GM12878 (cell line): ENCODE measurements at regions not wholly inside any gene's neighbourhood (a gene's known extent, or its start where the extent isn't known, plus 50 kb on each side); places are given as distances from the start of the nearest gene placed in this dataset.

Experiments
- ATAC-seq: fragments of 200-7000 bp; cut with Tn5 transposase; 3 replicates; pipeline ENCODE4 v1.9.1; 2020; ENCODE audit warnings: mild to moderate bottlenecking, moderate library complexity
- BruUV-seq: library from RNA; stranded (reverse); fragments of 400-500 nt; replicated peaks from 2 replicates; lab custom pipeline; 2021; lab: Mats Ljungman, UMichigan
- CTCF ChIA-PET: fragments of 300-600 bp; sonication (Branson Sonifier 250); formaldehyde crosslinking; extraction: SDS; loops from one replicate; lab custom pipeline; 2021; ENCODE audit warnings: inconsistent platforms; lab: Yijun Ruan, JAX
- POLR2A ChIA-PET: fragments of 350-600 bp; formaldehyde crosslinking; extraction: SDS; loops from one replicate; lab custom pipeline; 2021; ENCODE audit warnings: inconsistent platforms; lab: Charles Lee
- RAD21 ChIA-PET: fragments of 300-600 bp; sonication (Branson Sonifier 250); formaldehyde crosslinking; loops from one replicate; lab custom pipeline; 2023; ENCODE audit warnings: antibody characterized with exemption; ENCODE audit not compliant: unreplicated experiment; lab: Charles Lee
- SMC1A ChIA-PET: fragments of 300-600 bp; sonication (Branson Sonifier 250); formaldehyde crosslinking; loops from one replicate; lab custom pipeline; 2023; ENCODE audit not compliant: unreplicated experiment, uncharacterized antibody; lab: Charles Lee
- DNase-seq: peaks from one replicate; pipeline ENCODE4 v3.0.0-alpha.2; 2011; ENCODE audit warnings: low read depth, low spot score
- FAIRE-seq: peaks from 3 replicates; lab custom pipeline; 2011; peaks lifted over from hg19 to GRCh38; lab: Jason Lieb, UNC
- H2AFZ ChIP-seq: 2 replicates; pipeline ENCODE4 v1.6.0; 2011; ENCODE audit warnings: low read depth, low read length, control low read depth; ENCODE audit not compliant: control insufficient read depth
- H3K27ac ChIP-seq: 2 replicates; pipeline ENCODE4 v1.5.1; 2011; ENCODE audit warnings: control low read depth; ENCODE audit not compliant: control insufficient read depth, insufficient read depth
- H3K27me3 ChIP-seq, 2 experiments: replicated peaks in 1 of 2; 2 replicates each; pipeline versions ENCODE4 v1.6.0 to v1.6.1; 2011; ENCODE audit warnings: low read length in 1 of 2; ENCODE audit not compliant: control insufficient read depth in 2 of 2, insufficient read depth in 2 of 2
- H3K36me3 ChIP-seq, 2 experiments: 2 replicates each; pipeline ENCODE4 v1.5.1; 2011; ENCODE audit warnings: low read length in 1 of 2; ENCODE audit not compliant: control insufficient read depth in 2 of 2, insufficient read depth in 2 of 2
- H3K4me1 ChIP-seq: 2 replicates; pipeline ENCODE4 v1.6.1; 2011; ENCODE audit warnings: mild to moderate bottlenecking, low read length, moderate library complexity, mixed read lengths; ENCODE audit not compliant: control insufficient read depth, insufficient read depth
- H3K4me2 ChIP-seq: 2 replicates; pipeline ENCODE4 v1.6.0; 2011; ENCODE audit warnings: control low read depth; ENCODE audit not compliant: control insufficient read depth, insufficient read depth
- H3K4me3 ChIP-seq: fragments of 200-600 bp; sonication (generic); 2 replicates; pipeline ENCODE4 v1.5.1; 2016
- H3K79me2 ChIP-seq: 2 replicates; pipeline ENCODE4 v1.6.0; 2011; ENCODE audit warnings: low read length; ENCODE audit not compliant: control insufficient read depth, insufficient read depth
- H3K9ac ChIP-seq: 2 replicates; pipeline ENCODE4 v1.8.0; 2011; ENCODE audit warnings: low read length, control low read depth, mixed read lengths; ENCODE audit not compliant: control insufficient read depth, insufficient read depth
- H3K9me3 ChIP-seq: replicated peaks from 3 replicates; pipeline ENCODE4 v1.5.1; 2011; ENCODE audit warnings: mild to moderate bottlenecking, low read length; ENCODE audit not compliant: control insufficient read depth, insufficient read depth
- H4K20me1 ChIP-seq: 2 replicates; pipeline ENCODE4 v1.6.0; 2011; ENCODE audit not compliant: control insufficient read depth, insufficient read depth
- BACH1 ChIP-seq: fragments of 450-650 bp; IDR thresholded peaks from 2 replicates; pipeline ENCODE4 v1.6.1; 2017; ENCODE audit warnings: mild to moderate bottlenecking, borderline replicate concordance
- BRCA1 ChIP-seq: IDR thresholded peaks from 2 replicates; pipeline ENCODE4 v1.6.1; 2011; ENCODE audit warnings: low read depth, low read length, improper control_type of control experiment
- GATAD2B ChIP-seq: fragments of 450-650 bp; conservative IDR thresholded peaks from 2 replicates; pipeline ENCODE4 v1.6.1; 2017; ENCODE audit warnings: low read depth, mild to moderate bottlenecking, moderate library complexity
- MXI1 ChIP-seq: fragments of 150-350 bp; IDR thresholded peaks from 2 replicates; pipeline ENCODE4 v1.6.1; 2011; ENCODE audit warnings: low read depth, mild to moderate bottlenecking, inconsistent platforms, low read length, improper control_type of control experiment
- NFYA ChIP-seq: IDR thresholded peaks from 2 replicates; pipeline ENCODE4 v1.6.1; 2011; ENCODE audit warnings: low read depth, mild to moderate bottlenecking, low read length, improper control_type of control experiment, borderline replicate concordance
- PAX8 ChIP-seq: fragments of 450-650 bp; IDR thresholded peaks from 2 replicates; pipeline ENCODE4 v1.6.1; 2017; ENCODE audit warnings: mild to moderate bottlenecking, moderate library complexity
- RAD21 ChIP-seq: IDR thresholded peaks from 2 replicates; pipeline ENCODE4 v1.6.1; 2011; ENCODE audit warnings: mild to moderate bottlenecking, low read depth, low read length, moderate library complexity; ENCODE audit not compliant: insufficient read depth
- SMAD5 ChIP-seq: IDR thresholded peaks from 2 replicates; pipeline ENCODE4 v1.6.1; 2016; ENCODE audit warnings: antibody characterized with exemption, low read depth
- SP1 ChIP-seq: IDR thresholded peaks from one replicate; pipeline ENCODE4 v1.6.1; 2011; ENCODE audit warnings: low read depth, low read length
- ZNF384 ChIP-seq: IDR thresholded peaks from 2 replicates; pipeline ENCODE4 v1.6.1; 2012; ENCODE audit warnings: low read depth, mild to moderate bottlenecking, low read length, improper control_type of control experiment, borderline replicate concordance
- WGBS: methylation state at CpG from one replicate; pipeline ENCODE4 v1.1.6; 2016; ENCODE audit warnings: low lambda C conversion rate; ENCODE audit not compliant: insufficient replicate concordance, insufficient coverage; ENCODE audit errors: missing lambda C conversion rate; 5-methylcytosine and 5-hydroxymethylcytosine counted together
- in situ Hi-C: fragments of 300-500 bp; cut with MboI; formaldehyde crosslinking; loops from 9 replicates; pipeline ENCODE4 v1.14.3; 2018; ENCODE audit warnings: mixed read lengths
- intact Hi-C: fragments of 100-400 bp; cut with micrococcal nuclease; formaldehyde crosslinking; loops from one replicate; pipeline ENCODE4 v1.14.2; 2022; ENCODE audit not compliant: unreplicated experiment
- TF ChIP-seq, protein P1 (sequence below): IDR thresholded peaks from 2 replicates; pipeline ENCODE4 v1.6.1; 2012; ENCODE audit warnings: low read length, inconsistent platforms
- TF ChIP-seq, protein P2 (sequence below): IDR thresholded peaks from 2 replicates; pipeline ENCODE4 v1.6.1; 2012; ENCODE audit warnings: improper control_type of control experiment, low read depth, low read length; ENCODE audit not compliant: insufficient replicate concordance
- TF ChIP-seq, protein P3 (sequence below): fragments of 450-650 bp; IDR thresholded peaks from 2 replicates; pipeline ENCODE4 v1.6.1; 2017; ENCODE audit warnings: borderline replicate concordance
- TF ChIP-seq, protein P4 (sequence below): fragments of 450-650 bp; IDR thresholded peaks from 2 replicates; pipeline ENCODE4 v1.6.1; 2017; ENCODE audit warnings: mild to moderate bottlenecking

DNA sequence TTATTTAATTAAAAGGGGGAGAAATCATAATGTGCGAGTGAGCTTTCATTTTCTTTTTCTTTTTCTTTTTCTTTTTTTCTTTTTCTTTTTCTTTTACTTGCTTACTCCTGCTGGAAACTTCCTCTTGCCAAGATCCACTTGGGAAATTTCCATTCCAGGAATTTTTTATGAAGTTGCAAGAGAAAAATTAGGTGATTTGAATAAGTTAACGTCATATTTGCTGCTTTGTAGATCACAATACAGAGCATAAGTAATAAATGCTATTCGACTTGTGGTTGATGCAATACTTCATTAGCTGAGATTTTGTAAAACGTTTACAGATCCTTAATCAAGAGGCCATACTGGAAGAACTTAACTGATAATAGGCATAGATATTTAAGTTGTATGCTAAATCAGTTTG lies 354.7 kb upstream of the SMIM21 start (continued):
- TF ChIP-seq, protein P1, sequence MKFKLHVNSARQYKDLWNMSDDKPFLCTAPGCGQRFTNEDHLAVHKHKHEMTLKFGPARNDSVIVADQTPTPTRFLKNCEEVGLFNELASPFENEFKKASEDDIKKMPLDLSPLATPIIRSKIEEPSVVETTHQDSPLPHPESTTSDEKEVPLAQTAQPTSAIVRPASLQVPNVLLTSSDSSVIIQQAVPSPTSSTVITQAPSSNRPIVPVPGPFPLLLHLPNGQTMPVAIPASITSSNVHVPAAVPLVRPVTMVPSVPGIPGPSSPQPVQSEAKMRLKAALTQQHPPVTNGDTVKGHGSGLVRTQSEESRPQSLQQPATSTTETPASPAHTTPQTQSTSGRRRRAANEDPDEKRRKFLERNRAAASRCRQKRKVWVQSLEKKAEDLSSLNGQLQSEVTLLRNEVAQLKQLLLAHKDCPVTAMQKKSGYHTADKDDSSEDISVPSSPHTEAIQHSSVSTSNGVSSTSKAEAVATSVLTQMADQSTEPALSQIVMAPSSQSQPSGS = no peak

DNA sequence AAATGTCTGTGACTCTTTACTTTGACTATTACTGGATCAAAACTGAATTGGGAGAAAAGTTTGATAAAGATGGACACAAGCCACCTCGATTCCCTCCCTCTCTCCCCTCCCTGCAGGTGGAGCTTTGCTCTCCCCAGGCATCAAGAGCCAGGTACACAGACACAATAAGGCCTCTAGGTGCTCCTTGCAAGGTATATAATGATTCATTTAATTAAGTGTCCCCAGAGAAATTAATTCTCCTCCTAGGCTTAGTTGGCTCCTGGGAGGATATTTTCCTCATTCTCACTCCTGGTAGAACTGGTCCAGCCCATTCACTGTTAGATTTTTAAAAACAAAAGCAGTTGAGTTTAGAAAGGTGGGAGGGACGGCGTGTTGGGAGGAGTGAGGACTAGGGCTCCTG lies 352.4 kb upstream of the SMIM21 start:
- POLR2A ChIA-PET = no interaction called here
- H2AFZ ChIP-seq = no peak overlapping the region
- H3K4me1 ChIP-seq = no peaks in the 10 kb centered on the region
- WGBS = 2% methylated on average over 3 of the region's 3 CpGs
- FAIRE-seq (no peak), ATAC-seq (no peak), DNase-seq (no peak)
- H3K27me3 ChIP-seq = no peaks in the 10 kb centered on the region; a peak in 1 of 4 replicates
- no peak overlapping the region for H3K27ac ChIP-seq
- no peak overlapping the region for H3K9ac ChIP-seq
- H3K79me2 ChIP-seq = no peaks in the 10 kb centered on the region
- H3K36me3 ChIP-seq = no peaks in the 10 kb centered on the region
- in situ Hi-C loops = no loop called here
- CTCF ChIA-PET = no interaction called here
- BruUV-seq = no TSS peak
- H4K20me1 ChIP-seq = no peaks in the 10 kb centered on the region
- H3K4me2 ChIP-seq = no peak overlapping the region
- H3K4me3 ChIP-seq = no peak overlapping the region
- SMC1A ChIA-PET = no interaction called here
- RAD21 ChIA-PET = interaction anchor here (0.6 kb wide), 1 partner anchor 197 kb away, joined by 3 read pairs; no protein-coding TSS in a partner anchor
- intact Hi-C loops = no loop called here
- no peaks in the 10 kb centered on the region for H3K9me3 ChIP-seq
- TF ChIP-seq PAX8 (no peak), SP1 (no peak), GATAD2B (no peak), SMAD5 (no peak), RAD21 (no peak), NFYA (no peak), ZNF384 (no peak), BACH1 (no peak), MXI1 (no peak), BRCA1 (no peak)
- TF ChIP-seq, protein P2, sequence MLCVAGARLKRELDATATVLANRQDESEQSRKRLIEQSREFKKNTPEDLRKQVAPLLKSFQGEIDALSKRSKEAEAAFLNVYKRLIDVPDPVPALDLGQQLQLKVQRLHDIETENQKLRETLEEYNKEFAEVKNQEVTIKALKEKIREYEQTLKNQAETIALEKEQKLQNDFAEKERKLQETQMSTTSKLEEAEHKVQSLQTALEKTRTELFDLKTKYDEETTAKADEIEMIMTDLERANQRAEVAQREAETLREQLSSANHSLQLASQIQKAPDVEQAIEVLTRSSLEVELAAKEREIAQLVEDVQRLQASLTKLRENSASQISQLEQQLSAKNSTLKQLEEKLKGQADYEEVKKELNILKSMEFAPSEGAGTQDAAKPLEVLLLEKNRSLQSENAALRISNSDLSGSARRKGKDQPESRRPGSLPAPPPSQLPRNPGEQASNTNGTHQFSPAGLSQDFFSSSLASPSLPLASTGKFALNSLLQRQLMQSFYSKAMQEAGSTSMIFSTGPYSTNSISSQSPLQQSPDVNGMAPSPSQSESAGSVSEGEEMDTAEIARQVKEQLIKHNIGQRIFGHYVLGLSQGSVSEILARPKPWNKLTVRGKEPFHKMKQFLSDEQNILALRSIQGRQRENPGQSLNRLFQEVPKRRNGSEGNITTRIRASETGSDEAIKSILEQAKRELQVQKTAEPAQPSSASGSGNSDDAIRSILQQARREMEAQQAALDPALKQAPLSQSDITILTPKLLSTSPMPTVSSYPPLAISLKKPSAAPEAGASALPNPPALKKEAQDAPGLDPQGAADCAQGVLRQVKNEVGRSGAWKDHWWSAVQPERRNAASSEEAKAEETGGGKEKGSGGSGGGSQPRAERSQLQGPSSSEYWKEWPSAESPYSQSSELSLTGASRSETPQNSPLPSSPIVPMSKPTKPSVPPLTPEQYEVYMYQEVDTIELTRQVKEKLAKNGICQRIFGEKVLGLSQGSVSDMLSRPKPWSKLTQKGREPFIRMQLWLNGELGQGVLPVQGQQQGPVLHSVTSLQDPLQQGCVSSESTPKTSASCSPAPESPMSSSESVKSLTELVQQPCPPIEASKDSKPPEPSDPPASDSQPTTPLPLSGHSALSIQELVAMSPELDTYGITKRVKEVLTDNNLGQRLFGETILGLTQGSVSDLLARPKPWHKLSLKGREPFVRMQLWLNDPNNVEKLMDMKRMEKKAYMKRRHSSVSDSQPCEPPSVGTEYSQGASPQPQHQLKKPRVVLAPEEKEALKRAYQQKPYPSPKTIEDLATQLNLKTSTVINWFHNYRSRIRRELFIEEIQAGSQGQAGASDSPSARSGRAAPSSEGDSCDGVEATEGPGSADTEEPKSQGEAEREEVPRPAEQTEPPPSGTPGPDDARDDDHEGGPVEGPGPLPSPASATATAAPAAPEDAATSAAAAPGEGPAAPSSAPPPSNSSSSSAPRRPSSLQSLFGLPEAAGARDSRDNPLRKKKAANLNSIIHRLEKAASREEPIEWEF = no peak
- TF ChIP-seq, protein P3, sequence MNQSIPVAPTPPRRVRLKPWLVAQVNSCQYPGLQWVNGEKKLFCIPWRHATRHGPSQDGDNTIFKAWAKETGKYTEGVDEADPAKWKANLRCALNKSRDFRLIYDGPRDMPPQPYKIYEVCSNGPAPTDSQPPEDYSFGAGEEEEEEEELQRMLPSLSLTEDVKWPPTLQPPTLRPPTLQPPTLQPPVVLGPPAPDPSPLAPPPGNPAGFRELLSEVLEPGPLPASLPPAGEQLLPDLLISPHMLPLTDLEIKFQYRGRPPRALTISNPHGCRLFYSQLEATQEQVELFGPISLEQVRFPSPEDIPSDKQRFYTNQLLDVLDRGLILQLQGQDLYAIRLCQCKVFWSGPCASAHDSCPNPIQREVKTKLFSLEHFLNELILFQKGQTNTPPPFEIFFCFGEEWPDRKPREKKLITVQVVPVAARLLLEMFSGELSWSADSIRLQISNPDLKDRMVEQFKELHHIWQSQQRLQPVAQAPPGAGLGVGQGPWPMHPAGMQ = no peak
- TF ChIP-seq, protein P4, sequence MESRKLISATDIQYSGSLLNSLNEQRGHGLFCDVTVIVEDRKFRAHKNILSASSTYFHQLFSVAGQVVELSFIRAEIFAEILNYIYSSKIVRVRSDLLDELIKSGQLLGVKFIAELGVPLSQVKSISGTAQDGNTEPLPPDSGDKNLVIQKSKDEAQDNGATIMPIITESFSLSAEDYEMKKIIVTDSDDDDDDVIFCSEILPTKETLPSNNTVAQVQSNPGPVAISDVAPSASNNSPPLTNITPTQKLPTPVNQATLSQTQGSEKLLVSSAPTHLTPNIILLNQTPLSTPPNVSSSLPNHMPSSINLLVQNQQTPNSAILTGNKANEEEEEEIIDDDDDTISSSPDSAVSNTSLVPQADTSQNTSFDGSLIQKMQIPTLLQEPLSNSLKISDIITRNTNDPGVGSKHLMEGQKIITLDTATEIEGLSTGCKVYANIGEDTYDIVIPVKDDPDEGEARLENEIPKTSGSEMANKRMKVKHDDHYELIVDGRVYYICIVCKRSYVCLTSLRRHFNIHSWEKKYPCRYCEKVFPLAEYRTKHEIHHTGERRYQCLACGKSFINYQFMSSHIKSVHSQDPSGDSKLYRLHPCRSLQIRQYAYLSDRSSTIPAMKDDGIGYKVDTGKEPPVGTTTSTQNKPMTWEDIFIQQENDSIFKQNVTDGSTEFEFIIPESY = no peak
